Glutamatergic neuron (in vitro differentiated cells): ENCODE measurements at regions not wholly inside any gene's neighbourhood (a gene's known extent, or its start where the extent isn't known, plus 50 kb on each side); places are given as distances from the start of the nearest gene placed in this dataset.

Source experiments
- DNase-seq: peaks from one replicate; pipeline ENCODE4 v3.0.0; 2022
- H3K27ac Mint-ChIP-seq: one replicate; pipeline ENCODE4 v1.8.0; 2020; ENCODE audit warnings: mild to moderate bottlenecking, mixed read lengths, inconsistent platforms; ENCODE audit not compliant: unreplicated experiment
- H3K27me3 Mint-ChIP-seq: one replicate; pipeline ENCODE4 v1.8.0; 2020; ENCODE audit warnings: mild to moderate bottlenecking, moderate library complexity, mixed read lengths, inconsistent platforms; ENCODE audit not compliant: unreplicated experiment
- H3K36me3 Mint-ChIP-seq: one replicate; pipeline ENCODE4 v1.8.0; 2020; ENCODE audit warnings: mild to moderate bottlenecking, mixed read lengths, inconsistent platforms; ENCODE audit not compliant: unreplicated experiment
- H3K4me1 Mint-ChIP-seq: one replicate; pipeline ENCODE4 v1.8.0; 2020; ENCODE audit warnings: mild to moderate bottlenecking, low read depth, mixed read lengths, inconsistent platforms; ENCODE audit not compliant: unreplicated experiment
- H3K4me3 Mint-ChIP-seq: one replicate; pipeline ENCODE4 v1.8.0; 2020; ENCODE audit warnings: mild to moderate bottlenecking, mixed read lengths, inconsistent platforms; ENCODE audit not compliant: unreplicated experiment
- H3K9me3 Mint-ChIP-seq: one replicate; pipeline ENCODE4 v1.8.0; 2020; ENCODE audit warnings: mild to moderate bottlenecking, moderate library complexity, mixed read lengths, inconsistent platforms; ENCODE audit not compliant: unreplicated experiment
- CTCF ChIP-seq: fragments of 200-600 bp; sonication (generic); IDR thresholded peaks from one replicate; pipeline ENCODE4 v1.5.0; 2021; ENCODE audit not compliant: partially characterized antibody, unreplicated experiment

DNA sequence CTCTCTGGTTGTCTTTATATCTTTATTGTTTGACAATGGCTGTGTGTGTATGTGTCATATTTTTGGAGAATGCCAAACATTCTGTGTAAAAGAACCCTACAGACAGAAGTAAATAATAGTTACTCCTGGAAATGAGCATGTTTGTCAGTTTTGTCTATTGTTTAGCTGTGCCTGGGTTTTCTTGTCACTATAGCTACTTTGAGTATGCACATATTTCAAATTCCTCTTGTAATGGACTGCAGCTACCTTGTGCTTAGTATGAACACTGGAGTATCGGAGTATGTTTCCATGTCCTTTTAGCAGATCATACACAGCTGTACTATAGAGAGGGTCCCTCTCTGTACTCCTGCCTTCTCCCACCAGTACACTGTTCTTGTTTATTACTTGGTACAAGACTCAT is 58.0 kb upstream of the DOCK10 start:
- H3K4me1 Mint-ChIP-seq = no peaks in the 10 kb centered on the region
- no peak overlapping the region for H3K4me3 Mint-ChIP-seq
- no peaks in the 10 kb centered on the region for H3K9me3 Mint-ChIP-seq
- TF ChIP-seq CTCF = no peak
- no peak for DNase-seq
- H3K27me3 Mint-ChIP-seq = peaks cover 2% of the 10 kb centered on the region
- H3K36me3 Mint-ChIP-seq = no peaks in the 10 kb centered on the region
- H3K27ac Mint-ChIP-seq = no peak overlapping the region

DNA sequence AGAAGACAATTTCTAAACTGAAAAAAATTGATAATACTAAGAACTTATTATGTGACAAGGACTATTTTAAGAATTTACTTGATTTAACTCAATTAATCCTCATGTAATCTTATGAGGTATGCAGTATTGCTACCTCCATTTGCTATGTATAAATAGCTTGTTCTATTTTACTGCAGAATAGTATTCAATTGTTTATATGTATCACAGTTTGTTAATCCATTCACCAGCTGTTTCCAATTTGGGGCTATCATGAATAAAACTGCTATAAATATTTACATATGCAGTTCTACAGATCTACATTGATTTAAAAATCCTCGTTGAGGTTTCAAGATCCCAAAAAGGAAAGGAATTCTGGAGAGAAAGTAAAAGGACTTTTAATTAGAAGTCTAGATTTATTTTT is 54.8 kb upstream of the DOCK10 start:
- Mint-ChIP-seq H3K27me3 (peaks cover 2% of the 10 kb centered on the region), H3K36me3 (no peaks in the 10 kb centered on the region), H3K4me1 (no peaks in the 10 kb centered on the region), H3K27ac (no peak overlapping the region), H3K4me3 (no peak overlapping the region), H3K9me3 (no peaks in the 10 kb centered on the region)
- no peak for TF ChIP-seq CTCF
- DNase-seq = no peak
